H1 (cell line): ENCODE measurements at regions not wholly inside any gene's neighbourhood (a gene's known extent, or its start where the extent isn't known, plus 50 kb on each side); places are given as distances from the start of the nearest gene placed in this dataset.

ENCODE experiments used
- CBX8 ChIP-seq: fragments of 300-800, 300-1000 bp; sonication (generic); IDR thresholded peaks from 2 replicates; pipeline ENCODE4 v1.7.1; 2016; ENCODE audit warnings: low read depth, low read length, borderline replicate concordance
- CEBPB ChIP-seq: IDR thresholded peaks from 2 replicates; pipeline ENCODE4 v1.6.1; 2012; ENCODE audit warnings: low read depth, low read length
- HDAC2 ChIP-seq, 2 experiments: fragments of 300-600 bp in 1 of 2; sonication (generic) in 1 of 2; IDR thresholded peaks; 2 replicates each; pipeline ENCODE4 v1.6.1; 2011 to 2012; ENCODE audit warnings: low read depth in 2 of 2, low read length in 2 of 2, mild to moderate bottlenecking in 2 of 2, moderate library complexity in 2 of 2, borderline replicate concordance in 1 of 2, inconsistent platforms in 1 of 2
- KDM5A ChIP-seq: fragments of 200-600 bp; IDR thresholded peaks from 2 replicates; pipeline ENCODE4 v1.7.1; 2012; ENCODE audit warnings: mild to moderate bottlenecking, low read length, inconsistent platforms, mixed read lengths
- MAFK ChIP-seq: IDR thresholded peaks from 2 replicates; pipeline ENCODE4 v1.6.1; 2012; ENCODE audit warnings: low read depth, mild to moderate bottlenecking, improper control_type of control experiment, low read length
- RBBP5 ChIP-seq: IDR thresholded peaks from 2 replicates; pipeline ENCODE4 v1.7.1; 2012; ENCODE audit warnings: low read depth, mild to moderate bottlenecking, inconsistent platforms, low read length, moderate library complexity, borderline replicate concordance
- SIN3A ChIP-seq, 2 experiments: IDR thresholded peaks in 1 of 2; conservative IDR thresholded peaks in 1 of 2; 2 replicates each; pipeline ENCODE4 v1.6.1; 2011 to 2012; ENCODE audit warnings: low read length in 2 of 2, improper control_type of control experiment in 1 of 2, low read depth in 1 of 2, mild to moderate bottlenecking in 1 of 2
- SP4 ChIP-seq: IDR thresholded peaks from 2 replicates; pipeline ENCODE4 v1.6.1; 2012; ENCODE audit warnings: low read length, inconsistent platforms
- TAF7 ChIP-seq: optimal IDR thresholded peaks from 2 replicates; pipeline ENCODE3; 2011; ENCODE audit warnings: low read depth, mild to moderate bottlenecking, inconsistent platforms, low read length, moderate library complexity, borderline replicate concordance

DNA sequence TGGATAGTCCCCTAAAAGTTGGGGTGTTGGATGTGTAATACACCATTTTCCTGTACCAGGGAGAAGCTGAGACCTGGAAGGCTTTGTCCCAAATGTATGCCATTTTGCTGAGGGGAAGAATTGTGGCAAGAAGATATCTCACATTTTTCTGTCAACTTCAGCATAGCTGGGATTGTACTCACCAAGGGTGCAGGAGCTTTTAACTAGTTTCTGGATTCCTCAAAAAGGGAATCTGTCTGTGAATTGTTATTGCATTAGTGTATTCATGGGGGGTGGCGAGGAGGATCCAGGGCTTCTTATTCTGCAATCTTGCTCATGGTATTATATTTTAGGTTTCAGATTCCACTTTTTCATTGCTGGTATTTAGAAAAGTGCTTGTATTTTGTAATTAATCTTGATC, 208.2 kb upstream of the MYOCD start (continued):
- TF ChIP-seq HDAC2 (IDR thresholded peaks at IDR 0.05; ENCODE audit: borderline replicate concordance in 1 of 2, low read depth in 2 of 2, low read length in 2 of 2), result no peak
- no peak for TF ChIP-seq TAF7
- TF ChIP-seq CEBPB, result no peak
- no peak for TF ChIP-seq SP4
- no peak for TF ChIP-seq RBBP5
- TF ChIP-seq SIN3A (conservative IDR thresholded peaks at IDR 0.05 in 1 of 2, IDR thresholded peaks at IDR 0.05 in 1 of 2; ENCODE audit: low read depth in 1 of 2, low read length in 2 of 2), result no peak
- no peak for TF ChIP-seq MAFK
- TF ChIP-seq KDM5A, result no peak
- TF ChIP-seq CBX8, result no peak
